Duodenal mucosa (tissue), 2 donors: ENCODE measurements at regions not wholly inside any gene's neighbourhood (a gene's known extent, or its start where the extent isn't known, plus 50 kb on each side); places are given as distances from the start of the nearest gene placed in this dataset.

Experiments
- H3K27ac ChIP-seq: one replicate; pipeline ENCODE4 v1.7.0; 2013; ENCODE audit warnings: low read depth, low read length
- H3K27me3 ChIP-seq, 2 donors: one replicate each; pipeline ENCODE4 v1.7.0; 2013; ENCODE audit warnings: low read length in 2 of 2, control low read depth in 1 of 2; ENCODE audit not compliant: insufficient read depth in 2 of 2, control insufficient read depth in 1 of 2
- H3K36me3 ChIP-seq, 2 donors: one replicate each; pipeline ENCODE4 v1.7.0; 2013; ENCODE audit warnings: low read length in 2 of 2, control low read depth in 1 of 2; ENCODE audit not compliant: insufficient read depth in 2 of 2, control insufficient read depth in 1 of 2
- H3K4me1 ChIP-seq, 2 donors: one replicate each; pipeline ENCODE4 v1.7.0; 2013; ENCODE audit warnings: low read length in 2 of 2, control low read depth in 1 of 2; ENCODE audit not compliant: insufficient read depth in 2 of 2, control insufficient read depth in 1 of 2
- H3K4me3 ChIP-seq, 2 donors: one replicate each; pipeline ENCODE4 v1.7.0; 2013; ENCODE audit warnings: low read length in 2 of 2, low read depth in 1 of 2
- H3K9ac ChIP-seq, 2 donors: one replicate each; pipeline ENCODE4 v1.7.0; 2013; ENCODE audit warnings: low read length in 2 of 2, low read depth in 1 of 2
- H3K9me3 ChIP-seq, 2 donors: one replicate each; pipeline ENCODE4 v1.7.0; 2013; ENCODE audit warnings: low read length in 2 of 2, control low read depth in 1 of 2; ENCODE audit not compliant: control insufficient read depth in 1 of 2

DNA sequence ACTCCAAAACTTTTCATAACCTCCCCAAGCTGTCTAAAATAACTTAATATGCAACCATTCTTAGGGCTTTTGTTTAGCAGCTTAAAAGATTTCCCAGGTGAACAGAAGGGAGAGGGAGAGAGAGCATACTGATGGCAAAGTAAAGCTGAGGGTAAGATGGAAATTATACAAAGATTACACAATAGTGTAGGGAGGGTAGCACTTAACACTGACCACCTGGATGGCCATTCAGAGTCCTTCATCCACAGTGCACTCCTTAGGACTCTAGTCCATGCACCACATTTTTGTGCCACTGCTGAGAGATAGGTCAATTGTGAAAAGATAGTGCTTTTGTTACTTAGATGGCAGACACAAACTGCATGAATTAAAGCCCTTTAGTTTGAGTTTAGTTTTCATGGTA, 574.6 kb downstream of the LMO4 start:
- H3K4me1 ChIP-seq, result peaks cover 0 to 6% of the 10 kb centered on the region in 2 donors
- no peaks in the 10 kb centered on the region for H3K36me3 ChIP-seq
- H3K27ac ChIP-seq, result no peak overlapping the region
- no peak overlapping the region for H3K4me3 ChIP-seq
- H3K9ac ChIP-seq, result no peak overlapping the region
- H3K27me3 ChIP-seq, result no peaks in the 10 kb centered on the region
- no peaks in the 10 kb centered on the region for H3K9me3 ChIP-seq

- H3K9ac ChIP-seq, result no peak overlapping the region
- H3K36me3 ChIP-seq, result no peaks in the 10 kb centered on the region
- no peak overlapping the region for H3K4me3 ChIP-seq
- no peak overlapping the region for H3K27ac ChIP-seq
- H3K27me3 ChIP-seq, result no peaks in the 10 kb centered on the region
- H3K4me1 ChIP-seq, result peaks cover 0 to 5% of the 10 kb centered on the region in 2 donors
- H3K9me3 ChIP-seq, result no peaks in the 10 kb centered on the region
These were observed 576.0 kb downstream of the LMO4 start for GRCh38 chr1:87904651-87905050.

DNA sequence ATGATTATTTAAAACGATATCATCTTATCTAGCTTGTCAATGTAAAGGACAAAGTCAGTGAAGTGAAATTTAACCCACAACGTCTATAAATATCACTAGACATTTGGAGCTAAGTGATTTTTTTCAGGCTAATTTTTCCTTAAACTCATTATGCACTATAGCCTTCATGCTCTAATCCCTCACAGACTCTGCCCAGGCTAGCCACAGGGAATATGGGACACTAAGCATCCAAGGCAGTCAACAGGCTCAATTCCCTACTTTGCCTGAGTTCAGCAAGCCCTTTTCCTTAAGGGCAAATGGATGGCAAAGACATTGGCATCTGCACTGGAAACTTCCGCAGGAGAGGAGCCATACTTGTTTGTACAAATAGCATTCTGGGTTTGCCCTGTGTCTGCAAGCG, 577.0 kb downstream of the LMO4 start:
- no peaks in the 10 kb centered on the region for H3K4me1 ChIP-seq
- H3K9ac ChIP-seq, result no peak overlapping the region
- no peaks in the 10 kb centered on the region for H3K36me3 ChIP-seq
- H3K27ac ChIP-seq, result no peak overlapping the region
- no peaks in the 10 kb centered on the region for H3K9me3 ChIP-seq
- H3K27me3 ChIP-seq, result no peaks in the 10 kb centered on the region
- H3K4me3 ChIP-seq, result no peak overlapping the region

DNA sequence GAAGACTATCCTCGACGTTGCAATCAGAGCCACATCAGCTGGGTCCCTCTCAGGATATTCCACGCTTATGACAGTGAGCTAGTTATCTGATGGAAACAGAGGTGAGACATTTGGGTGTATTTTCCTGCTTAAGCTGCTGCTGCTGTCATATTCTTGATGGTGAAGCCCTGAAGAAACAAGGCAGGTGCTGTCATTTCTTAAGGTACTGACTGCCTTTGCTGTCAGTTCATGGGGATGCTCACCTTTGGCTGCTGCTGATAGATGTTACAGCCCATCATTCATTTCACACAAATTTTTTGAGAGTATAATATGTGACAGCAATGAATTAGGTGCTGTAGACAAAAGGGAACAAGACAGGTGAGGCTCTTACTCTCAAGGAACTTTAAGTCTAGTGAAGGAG, 577.4 kb downstream of the LMO4 start:
- H3K4me3 ChIP-seq, result no peak overlapping the region
- H3K9ac ChIP-seq, result no peak overlapping the region
- no peaks in the 10 kb centered on the region for H3K36me3 ChIP-seq
- H3K27ac ChIP-seq, result no peak overlapping the region
- H3K9me3 ChIP-seq, result no peaks in the 10 kb centered on the region
- H3K4me1 ChIP-seq, result no peaks in the 10 kb centered on the region
- no peaks in the 10 kb centered on the region for H3K27me3 ChIP-seq

DNA sequence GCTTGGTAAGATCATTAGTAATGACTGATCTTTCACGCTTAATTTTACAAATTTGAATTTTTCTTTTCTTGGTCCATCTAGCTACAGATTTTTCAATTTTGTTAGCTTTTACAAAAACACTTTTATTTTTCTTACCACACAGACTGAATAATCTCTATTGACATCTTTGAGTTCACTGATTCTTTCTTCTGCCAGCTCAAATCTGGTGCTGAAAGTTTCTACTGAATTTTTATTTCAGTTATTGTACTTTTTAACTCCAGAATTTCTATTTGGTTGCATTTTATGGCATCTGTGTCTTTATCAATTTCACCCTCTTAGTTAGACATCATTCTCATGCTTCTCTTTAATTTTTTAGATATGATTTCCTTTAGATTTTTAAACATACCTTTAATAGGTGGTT, 584.7 kb downstream of the LMO4 start:
- no peaks in the 10 kb centered on the region for H3K9me3 ChIP-seq
- H3K27me3 ChIP-seq, result no peaks in the 10 kb centered on the region
- no peaks in the 10 kb centered on the region for H3K4me1 ChIP-seq
- no peak overlapping the region for H3K4me3 ChIP-seq
- H3K9ac ChIP-seq, result no peak overlapping the region
- H3K36me3 ChIP-seq, result no peaks in the 10 kb centered on the region
- H3K27ac ChIP-seq, result no peak overlapping the region

DNA sequence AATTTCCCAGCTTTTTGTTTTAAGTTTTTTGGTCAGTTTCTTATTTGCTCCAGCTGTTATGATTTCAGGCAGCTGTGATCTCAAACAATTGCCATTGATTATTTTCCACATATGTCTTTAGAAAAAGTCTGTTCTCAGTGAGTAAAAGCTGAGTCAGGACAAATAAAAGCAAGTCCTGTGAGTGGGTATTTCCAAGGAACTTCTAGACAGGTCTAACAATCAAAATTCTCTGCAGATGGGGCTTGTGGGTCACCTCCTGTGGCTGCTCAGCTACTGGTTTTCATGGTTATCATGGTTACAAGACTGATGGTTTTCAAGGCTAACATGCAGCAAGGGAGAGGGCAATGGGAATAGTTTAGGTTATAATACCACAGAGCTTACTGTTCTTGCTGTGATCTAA, 585.7 kb downstream of the LMO4 start:
- Histone ChIP-seq H3K4me3 (no peak overlapping the region), H3K9ac (no peak overlapping the region), H3K27me3 (no peaks in the 10 kb centered on the region), H3K9me3 (no peaks in the 10 kb centered on the region), H3K27ac (no peak overlapping the region), H3K36me3 (no peaks in the 10 kb centered on the region), H3K4me1 (no peaks in the 10 kb centered on the region)

DNA sequence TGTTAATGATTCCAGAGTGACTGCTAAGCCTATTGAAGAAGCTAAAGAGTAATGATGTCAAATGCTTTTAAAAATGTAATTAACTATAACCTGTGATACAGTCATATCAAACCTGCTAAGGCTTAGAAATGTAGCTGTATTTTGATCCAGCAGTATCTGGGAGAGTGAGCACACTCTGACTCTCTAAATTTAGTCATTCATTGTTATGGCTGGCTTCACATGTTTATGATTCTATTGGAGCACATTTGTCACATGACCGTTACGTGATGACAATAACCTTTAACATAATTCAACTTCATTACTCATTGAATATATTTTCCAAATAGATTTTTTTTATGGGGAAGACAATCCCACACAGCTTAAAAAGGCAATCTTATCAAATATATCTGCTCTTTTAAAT, 587.1 kb downstream of the LMO4 start:
- Histone ChIP-seq H3K27ac (no peak overlapping the region), H3K9ac (no peak overlapping the region), H3K4me1 (no peaks in the 10 kb centered on the region), H3K9me3 (no peaks in the 10 kb centered on the region), H3K27me3 (no peaks in the 10 kb centered on the region), H3K36me3 (no peaks in the 10 kb centered on the region), H3K4me3 (no peak overlapping the region)

DNA sequence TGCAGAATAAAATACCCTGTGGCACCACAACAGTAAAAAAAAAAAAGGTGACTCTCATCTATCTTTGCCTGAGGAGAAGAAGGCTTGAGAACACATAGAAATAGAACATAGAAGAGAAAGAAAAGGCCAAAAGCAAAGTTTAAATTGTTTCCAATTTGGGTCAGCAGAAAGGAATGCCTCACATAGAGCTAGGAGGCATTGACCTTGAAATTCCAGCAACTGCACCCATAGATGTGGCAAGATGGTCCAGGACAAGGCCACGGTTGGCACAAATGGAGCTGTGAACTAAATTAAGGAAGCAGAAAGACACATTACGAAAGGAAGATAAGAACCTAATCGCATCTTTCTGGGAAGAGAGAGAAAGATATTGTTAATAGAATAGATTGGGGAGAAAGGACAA, 588.3 kb downstream of the LMO4 start:
- no peaks in the 10 kb centered on the region for H3K9me3 ChIP-seq
- no peak overlapping the region for H3K9ac ChIP-seq
- no peaks in the 10 kb centered on the region for H3K36me3 ChIP-seq
- no peak overlapping the region for H3K27ac ChIP-seq
- no peak overlapping the region for H3K4me3 ChIP-seq
- H3K4me1 ChIP-seq, result no peaks in the 10 kb centered on the region
- no peaks in the 10 kb centered on the region for H3K27me3 ChIP-seq

GRCh38 chr1:87918398-87918797, 589.7 kb downstream of the LMO4 start:
- Histone ChIP-seq H3K36me3 (no peaks in the 10 kb centered on the region), H3K9ac (no peak overlapping the region), H3K9me3 (no peaks in the 10 kb centered on the region), H3K27ac (no peak overlapping the region), H3K4me1 (no peaks in the 10 kb centered on the region), H3K4me3 (no peak overlapping the region), H3K27me3 (no peaks in the 10 kb centered on the region)

GRCh38 chr1:87922885-87923284, 594.2 kb downstream of the LMO4 start:
- no peak overlapping the region for H3K9ac ChIP-seq
- no peaks in the 10 kb centered on the region for H3K27me3 ChIP-seq
- H3K4me3 ChIP-seq, result no peak overlapping the region
- no peaks in the 10 kb centered on the region for H3K9me3 ChIP-seq
- no peak overlapping the region for H3K27ac ChIP-seq
- H3K4me1 ChIP-seq, result peaks cover 3 to 5% of the 10 kb centered on the region in 2 donors
- H3K36me3 ChIP-seq, result no peaks in the 10 kb centered on the region

DNA sequence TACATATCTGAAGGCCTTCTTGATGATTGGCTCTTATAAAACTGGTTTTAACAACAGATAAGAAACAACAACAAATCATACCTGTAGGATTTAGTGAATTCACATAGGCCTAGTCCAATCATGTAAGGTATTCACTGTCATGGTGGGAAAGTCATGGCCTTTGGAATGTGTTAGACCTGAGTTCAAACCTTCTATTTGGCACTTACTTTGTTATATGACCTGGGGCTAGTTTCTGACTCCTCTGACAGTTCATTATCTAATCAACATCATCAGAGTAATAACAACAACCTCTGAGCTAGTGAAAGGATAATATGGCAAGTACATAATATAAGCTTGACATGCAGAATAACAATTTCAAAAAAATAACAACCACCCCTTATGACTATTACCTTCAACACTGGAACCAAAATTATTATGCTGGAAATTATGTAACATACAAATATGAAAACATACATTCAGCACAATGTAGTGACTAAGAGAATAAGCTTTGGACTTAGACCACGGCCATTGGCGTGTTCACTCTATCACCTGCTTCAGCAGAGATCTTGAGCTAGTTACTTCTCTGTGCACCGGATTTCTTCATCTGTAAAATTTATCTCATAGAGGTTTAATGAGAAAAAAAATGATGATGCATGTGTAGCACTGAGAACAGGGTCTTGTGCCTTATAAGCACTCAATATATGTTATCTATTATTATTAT, 597.6 kb downstream of the LMO4 start:
- Histone ChIP-seq H3K36me3 (no peaks in the 10 kb centered on the region), H3K27ac (no peak overlapping the region), H3K9ac (no peak overlapping the region), H3K27me3 (no peaks in the 10 kb centered on the region), H3K4me1 (peaks cover 3 to 14% of the 10 kb centered on the region in 2 donors), H3K9me3 (no peaks in the 10 kb centered on the region), H3K4me3 (no peak overlapping the region)
